ENCODE measurements at regions not wholly inside any gene's neighbourhood (a gene's known extent, or its start where the extent isn't known, plus 50 kb on each side); places are given as distances from the start of the nearest gene placed in this dataset.

DNA sequence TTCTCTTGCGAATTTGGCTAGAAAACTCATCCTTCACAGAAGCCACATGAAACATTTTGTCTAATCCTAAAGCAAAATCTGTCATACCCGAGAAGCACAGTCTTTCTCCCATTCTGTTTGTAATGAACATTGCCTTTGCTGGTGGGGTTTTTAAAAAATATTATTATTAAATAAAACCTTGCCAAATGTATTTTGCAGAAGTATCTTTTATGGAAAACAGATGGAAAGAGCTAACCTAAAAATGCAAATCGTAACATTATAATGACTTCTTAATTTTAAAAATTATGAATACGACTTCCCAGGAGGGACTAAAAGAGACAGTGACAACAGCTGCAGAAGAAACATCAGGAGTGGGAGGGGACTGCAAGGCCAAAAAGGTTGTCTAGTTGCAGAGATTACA lies 246.3 kb upstream of the TAS2R1 start:
- Mint-ChIP-seq H3K9me3 (peaks cover 6% of the 10 kb centered on the region), H3K27ac (ENCODE audit: low read depth) (no peak overlapping the region), H3K4me3 (no peak overlapping the region), H3K36me3 (ENCODE audit: insufficient read depth) (no peaks in the 10 kb centered on the region), H3K4me1 (no peaks in the 10 kb centered on the region), H3K27me3 (no peaks in the 10 kb centered on the region)
- no peak for DNase-seq (ENCODE audit: low spot score in 2 of 2)
- ATAC-seq (replicated peaks; ENCODE audit: extremely low read depth, poor library complexity, severe bottlenecking), result no peak

DNA sequence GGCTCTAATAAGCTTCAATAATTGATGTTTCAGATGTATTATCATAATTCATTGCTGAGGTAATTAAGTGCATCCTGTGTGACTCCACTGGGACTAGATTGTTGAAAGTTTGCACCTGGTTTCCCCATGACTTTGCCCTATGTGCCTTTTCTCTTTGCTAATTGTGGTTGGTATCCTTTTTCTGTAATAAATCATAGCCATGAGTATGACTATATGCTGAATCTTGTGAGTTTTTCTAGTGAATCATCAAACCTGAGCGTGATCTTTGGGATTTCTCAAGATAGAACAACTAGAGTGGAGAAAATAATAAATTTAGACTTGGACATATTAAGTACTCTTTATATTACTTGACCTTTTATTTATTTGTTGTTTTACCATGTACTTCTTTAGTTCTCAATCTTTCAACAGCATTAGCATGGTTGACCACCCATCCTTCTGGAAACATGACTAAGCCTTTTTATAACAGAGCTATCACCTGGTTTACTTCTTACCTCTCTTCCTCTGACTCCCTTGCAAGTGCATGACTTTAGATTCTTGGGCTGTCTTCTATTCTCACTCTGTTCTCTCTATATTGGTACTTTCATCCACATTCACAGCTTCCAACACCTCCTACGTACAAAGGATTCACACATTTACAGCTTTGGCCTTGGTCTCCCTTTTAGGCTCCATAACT lies 239.6 kb upstream of the TAS2R1 start:
- no peak overlapping the region for H3K4me3 Mint-ChIP-seq
- ATAC-seq (replicated peaks; ENCODE audit: extremely low read depth, poor library complexity, severe bottlenecking) (no peak), DNase-seq (ENCODE audit: low spot score in 2 of 2) (no peak)
- no peaks in the 10 kb centered on the region for H3K4me1 Mint-ChIP-seq
- no peaks in the 10 kb centered on the region for H3K27me3 Mint-ChIP-seq
- H3K36me3 Mint-ChIP-seq (ENCODE audit: insufficient read depth), result peaks cover 2% of the 10 kb centered on the region
- H3K9me3 Mint-ChIP-seq, result peaks cover 37% of the 10 kb centered on the region
- no peak overlapping the region for H3K27ac Mint-ChIP-seq (ENCODE audit: low read depth)

DNA sequence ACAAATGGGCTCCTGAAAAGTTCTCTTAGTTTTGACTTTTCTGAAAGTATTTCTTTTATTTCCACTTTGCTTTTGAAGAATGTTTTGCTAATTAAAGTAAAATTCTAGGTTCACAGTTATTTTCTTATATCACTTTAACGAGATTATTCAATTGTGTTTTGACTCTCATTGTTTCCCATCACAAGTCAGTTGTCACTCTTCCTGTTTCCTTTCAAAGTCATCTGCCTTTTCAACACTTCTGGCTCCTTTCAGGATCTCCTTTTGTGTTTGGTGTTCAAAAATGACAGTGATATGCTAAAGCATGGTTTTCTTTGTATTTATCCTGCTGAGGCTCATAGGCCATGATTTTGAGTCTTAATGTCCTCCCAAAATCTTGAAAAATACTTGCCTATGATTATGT lies 235.4 kb upstream of the TAS2R1 start:
- Mint-ChIP-seq H3K27ac (ENCODE audit: low read depth) (no peak overlapping the region), H3K36me3 (ENCODE audit: insufficient read depth) (peaks cover 4% of the 10 kb centered on the region), H3K27me3 (no peaks in the 10 kb centered on the region), H3K4me1 (no peaks in the 10 kb centered on the region), H3K9me3 (peaks cover 39% of the 10 kb centered on the region), H3K4me3 (no peak overlapping the region)
- DNase-seq (ENCODE audit: low spot score in 2 of 2) (no peak), ATAC-seq (replicated peaks; ENCODE audit: extremely low read depth, poor library complexity, severe bottlenecking) (no peak)

DNA sequence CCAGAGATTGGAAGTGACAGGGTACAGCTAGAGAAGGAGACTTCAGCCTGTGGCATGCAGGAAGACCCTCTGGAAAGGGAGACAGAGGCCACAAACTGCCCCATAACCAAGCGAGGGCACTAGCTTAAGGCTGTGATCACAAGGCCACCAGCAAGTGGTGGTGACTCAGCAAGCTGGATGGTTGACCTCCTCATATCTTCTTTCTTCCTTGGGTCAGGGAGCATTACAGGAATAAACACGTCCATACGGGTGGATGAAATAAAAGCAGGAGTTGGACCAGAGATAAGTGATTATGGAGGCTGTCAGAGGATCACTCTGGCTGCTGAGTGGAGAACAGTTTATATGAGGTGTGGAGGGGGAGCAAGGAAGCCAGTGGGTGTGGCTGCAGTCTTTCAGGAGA lies 234.6 kb upstream of the TAS2R1 start:
- Mint-ChIP-seq H3K27ac (ENCODE audit: low read depth) (no peak overlapping the region), H3K4me3 (no peak overlapping the region), H3K36me3 (ENCODE audit: insufficient read depth) (peaks cover 4% of the 10 kb centered on the region), H3K9me3 (peaks cover 34% of the 10 kb centered on the region), H3K4me1 (no peaks in the 10 kb centered on the region), H3K27me3 (no peaks in the 10 kb centered on the region)
- ATAC-seq (replicated peaks; ENCODE audit: extremely low read depth, poor library complexity, severe bottlenecking), result no peak
- DNase-seq (ENCODE audit: low spot score in 2 of 2), result no peak

DNA sequence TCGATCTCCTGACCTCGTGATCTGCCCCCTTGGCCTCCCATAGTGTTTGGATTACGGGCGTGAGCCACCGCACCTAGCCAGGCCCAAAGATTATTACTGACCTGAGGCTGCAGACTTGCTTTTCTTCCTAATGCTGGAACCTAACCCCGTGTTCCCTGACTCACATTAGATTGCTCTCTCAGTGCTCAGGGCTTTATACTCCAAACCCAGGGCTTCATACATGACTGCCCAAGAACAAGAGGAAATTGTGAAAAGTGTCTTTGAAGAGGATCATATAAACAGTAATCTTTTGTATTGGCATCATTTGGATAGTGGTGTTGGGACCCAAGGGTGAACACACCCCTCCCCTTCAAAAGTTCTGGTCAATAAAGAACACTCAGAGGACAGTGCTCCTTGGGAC lies 233.3 kb upstream of the TAS2R1 start:
- H3K9me3 Mint-ChIP-seq, result peaks cover 24% of the 10 kb centered on the region
- no peak overlapping the region for H3K27ac Mint-ChIP-seq (ENCODE audit: low read depth)
- no peak overlapping the region for H3K4me3 Mint-ChIP-seq
- peaks cover 4% of the 10 kb centered on the region for H3K36me3 Mint-ChIP-seq (ENCODE audit: insufficient read depth)
- DNase-seq (ENCODE audit: low spot score in 2 of 2), result no peak
- no peaks in the 10 kb centered on the region for H3K4me1 Mint-ChIP-seq
- no peak for ATAC-seq (replicated peaks; ENCODE audit: extremely low read depth, poor library complexity, severe bottlenecking)
- no peaks in the 10 kb centered on the region for H3K27me3 Mint-ChIP-seq

DNA sequence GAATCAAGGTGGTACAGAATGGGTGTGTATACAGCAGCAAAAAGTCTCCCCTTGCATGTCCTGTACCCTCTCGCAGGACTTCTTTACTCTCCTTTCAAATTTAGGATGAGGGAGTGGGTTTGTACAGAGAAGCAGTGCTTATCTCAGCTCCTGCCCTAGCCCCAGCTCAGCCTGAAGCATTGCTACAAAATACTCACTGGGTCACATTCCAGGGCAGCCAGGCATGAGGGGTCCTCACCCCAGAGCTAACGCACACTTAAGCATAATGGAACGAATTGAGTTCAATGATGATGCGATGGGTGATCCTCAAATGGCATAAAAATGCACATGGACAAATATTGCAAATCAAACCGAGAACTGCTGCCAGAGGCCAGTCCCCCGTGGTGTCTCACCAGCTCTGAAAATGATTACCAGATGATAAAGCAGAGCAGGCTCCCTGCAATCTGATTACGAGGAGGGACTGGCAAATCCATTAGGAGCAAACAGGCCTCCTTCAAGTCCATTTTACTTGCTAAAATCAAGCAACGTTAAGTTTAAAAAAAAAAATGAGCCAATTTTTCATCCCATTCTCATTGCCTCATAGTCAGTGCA lies 231.6 kb upstream of the TAS2R1 start:
- no peak for DNase-seq (ENCODE audit: low spot score in 2 of 2)
- ATAC-seq (replicated peaks; ENCODE audit: extremely low read depth, poor library complexity, severe bottlenecking), result no peak
- Mint-ChIP-seq H3K4me1 (no peaks in the 10 kb centered on the region), H3K4me3 (no peak overlapping the region), H3K9me3 (peaks cover 20% of the 10 kb centered on the region), H3K27me3 (no peaks in the 10 kb centered on the region), H3K36me3 (ENCODE audit: insufficient read depth) (peaks cover 3% of the 10 kb centered on the region), H3K27ac (ENCODE audit: low read depth) (no peak overlapping the region)

DNA sequence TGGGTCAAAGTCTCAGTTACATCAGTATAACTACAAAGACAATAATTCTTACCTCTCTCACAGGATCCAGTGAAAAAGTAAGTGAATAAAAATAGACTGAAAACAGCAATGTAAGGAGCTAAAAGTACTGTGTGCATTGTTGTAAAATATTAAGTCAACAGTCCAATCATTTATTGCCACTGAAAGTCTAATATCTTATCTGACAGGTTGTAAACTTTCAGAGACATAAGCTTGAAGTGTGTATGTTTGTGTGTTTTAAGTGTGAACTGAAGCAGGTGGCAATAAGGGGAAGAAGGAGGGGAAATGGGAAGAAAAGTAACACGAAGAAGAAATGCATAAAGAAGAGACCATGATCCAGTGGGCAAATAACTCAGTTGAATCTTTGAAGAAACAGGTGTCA lies 229.7 kb upstream of the TAS2R1 start:
- peaks cover 3% of the 10 kb centered on the region for H3K36me3 Mint-ChIP-seq (ENCODE audit: insufficient read depth)
- DNase-seq (ENCODE audit: low spot score in 2 of 2) (no peak), ATAC-seq (replicated peaks; ENCODE audit: extremely low read depth, poor library complexity, severe bottlenecking) (no peak)
- H3K4me1 Mint-ChIP-seq, result no peaks in the 10 kb centered on the region
- H3K27me3 Mint-ChIP-seq, result no peaks in the 10 kb centered on the region
- no peak overlapping the region for H3K27ac Mint-ChIP-seq (ENCODE audit: low read depth)
- H3K9me3 Mint-ChIP-seq, result peaks cover 3% of the 10 kb centered on the region
- H3K4me3 Mint-ChIP-seq, result no peak overlapping the region

DNA sequence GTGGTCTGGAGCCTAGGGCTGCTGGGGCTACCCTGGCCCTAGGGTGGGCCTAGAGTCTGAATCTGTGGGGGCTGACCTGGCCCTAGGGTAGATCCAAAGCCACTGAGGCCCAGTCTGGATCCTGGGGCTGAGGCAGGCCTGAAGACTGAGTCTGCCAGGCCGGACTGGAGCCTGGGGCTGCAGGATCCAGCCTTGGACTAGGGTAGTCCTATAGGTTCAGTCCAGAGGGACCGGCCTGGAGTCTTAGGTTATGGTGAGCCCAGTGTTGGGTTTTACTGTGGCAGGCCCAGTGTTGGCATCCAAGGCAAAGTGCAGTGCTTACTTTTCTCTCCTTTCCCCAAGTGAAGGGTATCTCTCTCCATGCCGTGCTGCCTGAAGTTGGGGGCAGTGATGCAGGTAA lies 227.9 kb upstream of the TAS2R1 start:
- H3K36me3 Mint-ChIP-seq (ENCODE audit: insufficient read depth), result peaks cover 3% of the 10 kb centered on the region
- ATAC-seq (replicated peaks; ENCODE audit: extremely low read depth, poor library complexity, severe bottlenecking) (no peak), DNase-seq (ENCODE audit: low spot score in 2 of 2) (no peak)
- no peak overlapping the region for H3K27ac Mint-ChIP-seq (ENCODE audit: low read depth)
- no peak overlapping the region for H3K4me3 Mint-ChIP-seq
- H3K27me3 Mint-ChIP-seq, result no peaks in the 10 kb centered on the region
- H3K4me1 Mint-ChIP-seq, result no peaks in the 10 kb centered on the region
- H3K9me3 Mint-ChIP-seq, result peaks cover 5% of the 10 kb centered on the region

DNA sequence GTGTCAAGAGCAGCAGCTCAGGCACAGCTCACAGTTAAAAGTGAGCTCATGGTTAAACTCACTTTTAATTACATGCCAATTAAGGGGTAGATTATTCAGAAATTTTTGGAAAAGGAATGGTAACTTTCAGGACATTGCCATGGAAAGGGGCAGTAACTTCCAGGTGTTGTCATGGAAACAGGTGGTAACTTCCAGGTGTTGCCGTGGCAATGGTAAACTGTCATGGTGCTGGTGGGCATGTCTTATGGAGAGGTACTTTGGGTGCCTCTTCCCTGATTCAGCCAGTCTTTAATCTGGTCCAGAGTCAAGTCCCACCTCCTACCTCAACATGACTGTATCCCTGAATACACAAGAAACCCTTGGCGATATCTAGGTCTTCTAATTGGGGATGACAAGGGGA lies 223.2 kb upstream of the TAS2R1 start:
- ATAC-seq (replicated peaks; ENCODE audit: extremely low read depth, poor library complexity, severe bottlenecking) (no peak), DNase-seq (ENCODE audit: low spot score in 2 of 2) (no peak)
- Mint-ChIP-seq H3K4me1 (no peaks in the 10 kb centered on the region), H3K27me3 (no peaks in the 10 kb centered on the region), H3K36me3 (ENCODE audit: insufficient read depth) (no peaks in the 10 kb centered on the region), H3K27ac (ENCODE audit: low read depth) (no peak overlapping the region), H3K4me3 (no peak overlapping the region), H3K9me3 (peaks cover 11% of the 10 kb centered on the region)

DNA sequence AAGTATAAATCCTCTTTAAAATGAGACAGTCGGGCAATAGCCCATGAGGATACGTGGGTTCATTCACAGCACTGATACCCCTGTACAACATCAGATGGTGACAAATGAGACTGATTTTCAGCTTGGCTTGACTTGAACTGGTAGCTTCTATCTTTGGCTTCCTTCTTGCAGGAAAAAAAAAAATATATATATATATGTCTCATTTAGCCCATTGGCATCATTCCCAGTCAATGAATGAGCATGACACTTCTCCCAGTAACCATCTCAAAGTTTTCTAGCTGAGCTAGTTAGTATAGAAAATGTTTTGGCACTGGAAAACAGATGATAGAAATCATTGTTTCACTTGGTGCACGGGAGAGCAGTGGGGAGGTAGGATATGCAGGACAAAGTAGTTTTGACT lies 222.5 kb upstream of the TAS2R1 start:
- Mint-ChIP-seq H3K4me1 (no peaks in the 10 kb centered on the region), H3K9me3 (peaks cover 11% of the 10 kb centered on the region), H3K27ac (ENCODE audit: low read depth) (no peak overlapping the region), H3K27me3 (no peaks in the 10 kb centered on the region), H3K36me3 (ENCODE audit: insufficient read depth) (no peaks in the 10 kb centered on the region), H3K4me3 (no peak overlapping the region)
- no peak for DNase-seq (ENCODE audit: low spot score in 2 of 2)
- ATAC-seq (replicated peaks; ENCODE audit: extremely low read depth, poor library complexity, severe bottlenecking), result no peak

DNA sequence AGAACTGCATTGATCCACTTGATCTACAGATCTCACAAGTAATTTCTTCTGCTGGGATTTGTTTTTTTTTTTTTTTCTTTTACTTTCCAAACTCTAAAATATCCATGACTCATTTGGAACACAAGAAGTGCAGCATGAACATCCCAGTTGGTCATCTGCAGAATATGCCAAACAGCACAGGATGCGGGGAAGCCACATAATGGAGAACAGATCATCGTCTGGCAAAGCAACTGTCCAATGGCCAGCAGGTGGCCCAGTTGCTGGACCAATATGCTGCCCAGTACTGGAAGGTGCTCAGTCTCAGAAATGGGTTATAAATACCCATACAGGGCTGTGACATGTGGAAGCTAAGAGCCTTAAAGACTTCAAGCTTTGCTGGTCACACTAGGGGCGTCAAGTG lies 221.3 kb upstream of the TAS2R1 start:
- ATAC-seq (replicated peaks; ENCODE audit: extremely low read depth, poor library complexity, severe bottlenecking), result no peak

DNA sequence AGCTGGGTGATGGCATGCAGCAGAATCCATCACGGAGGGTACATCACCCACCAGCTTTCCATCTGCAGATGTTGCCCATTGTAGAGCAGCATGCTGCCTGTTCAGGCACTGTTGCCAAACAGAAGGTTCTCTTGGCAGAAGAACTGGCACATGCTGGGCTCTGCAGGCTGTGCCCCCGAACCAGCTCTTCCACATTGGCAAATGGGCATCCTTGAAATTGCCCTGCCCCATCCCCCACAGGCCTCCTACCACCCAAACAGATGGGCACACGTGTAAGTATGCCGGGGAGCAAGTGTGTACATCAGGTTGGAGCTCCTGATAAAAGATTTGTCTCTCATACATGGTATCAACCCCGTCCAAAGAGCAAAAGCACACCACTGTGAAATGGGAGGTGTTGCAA lies 220.3 kb upstream of the TAS2R1 start:
- Mint-ChIP-seq H3K4me3 (no peak overlapping the region), H3K9me3 (peaks cover 22% of the 10 kb centered on the region), H3K27ac (ENCODE audit: low read depth) (no peak overlapping the region), H3K27me3 (no peaks in the 10 kb centered on the region), H3K36me3 (ENCODE audit: insufficient read depth) (peaks cover 2% of the 10 kb centered on the region), H3K4me1 (no peaks in the 10 kb centered on the region)
- ATAC-seq (replicated peaks; ENCODE audit: extremely low read depth, poor library complexity, severe bottlenecking), result no peak
- DNase-seq (ENCODE audit: low spot score in 2 of 2), result no peak

More for the DNA sequence above, 221.3 kb upstream of the TAS2R1 start:
- no peak overlapping the region for H3K4me3 Mint-ChIP-seq
- H3K27ac Mint-ChIP-seq (ENCODE audit: low read depth), result no peak overlapping the region
- peaks cover 19% of the 10 kb centered on the region for H3K9me3 Mint-ChIP-seq
- no peaks in the 10 kb centered on the region for H3K4me1 Mint-ChIP-seq
- no peak for DNase-seq (ENCODE audit: low spot score in 2 of 2)
- H3K27me3 Mint-ChIP-seq, result no peaks in the 10 kb centered on the region
- peaks cover 1% of the 10 kb centered on the region for H3K36me3 Mint-ChIP-seq (ENCODE audit: insufficient read depth)

DNA sequence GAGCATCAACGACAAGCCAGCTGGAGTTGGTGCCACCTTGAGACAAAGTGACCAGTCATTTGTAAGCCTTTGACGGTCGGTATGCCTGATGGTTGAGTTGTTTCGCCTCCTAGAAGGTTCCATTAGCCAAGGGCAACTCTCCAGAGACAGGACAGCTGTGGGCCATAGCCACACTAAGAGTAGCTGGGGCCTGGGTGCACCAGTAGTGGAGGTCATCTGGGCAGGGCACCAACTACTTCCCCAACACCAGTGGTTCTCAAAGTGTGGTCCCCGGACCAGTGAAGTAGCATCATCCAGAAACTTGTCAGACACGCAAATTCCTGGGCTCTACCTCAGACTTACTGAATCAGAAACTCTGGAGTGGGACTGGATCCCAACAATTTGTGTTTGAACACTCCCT lies 217.5 kb upstream of the TAS2R1 start:
- H3K27me3 Mint-ChIP-seq, result no peaks in the 10 kb centered on the region
- H3K36me3 Mint-ChIP-seq (ENCODE audit: insufficient read depth), result peaks cover 2% of the 10 kb centered on the region
- H3K27ac Mint-ChIP-seq (ENCODE audit: low read depth), result no peak overlapping the region
- ATAC-seq (replicated peaks; ENCODE audit: extremely low read depth, poor library complexity, severe bottlenecking) (no peak), DNase-seq (ENCODE audit: low spot score in 2 of 2) (no peak)
- H3K4me1 Mint-ChIP-seq, result no peaks in the 10 kb centered on the region
- no peak overlapping the region for H3K4me3 Mint-ChIP-seq
- H3K9me3 Mint-ChIP-seq, result peaks cover 28% of the 10 kb centered on the region
